Astrocyte (in vitro differentiated cells and primary cell): ENCODE measurements at regions not wholly inside any gene's neighbourhood (a gene's known extent, or its start where the extent isn't known, plus 50 kb on each side); places are given as distances from the start of the nearest gene placed in this dataset.

Source experiments
- DNase-seq: peaks from one replicate; pipeline ENCODE4 v3.0.0-alpha.2; 2010; ENCODE audit warnings: low read depth
- FAIRE-seq: peaks from 2 replicates; lab custom pipeline; 2011; peaks lifted over from hg19 to GRCh38; lab: Jason Lieb, UNC
- H2AFZ ChIP-seq: 2 replicates; pipeline ENCODE4 v1.6.0; 2012; ENCODE audit warnings: low read depth, low read length, inconsistent platforms
- H3K27ac ChIP-seq: 2 replicates; pipeline ENCODE4 v1.5.1; 2011; ENCODE audit warnings: low read depth, low read length, inconsistent platforms
- H3K27me3 ChIP-seq: 2 replicates; pipeline ENCODE4 v1.6.0; 2011; ENCODE audit warnings: low read length, inconsistent platforms; ENCODE audit not compliant: insufficient read depth
- H3K36me3 ChIP-seq: 2 replicates; pipeline ENCODE4 v1.5.1; 2011; ENCODE audit warnings: low read length, inconsistent platforms; ENCODE audit not compliant: insufficient read depth
- H3K4me1 ChIP-seq: 2 replicates; pipeline ENCODE4 v1.5.1; 2011; ENCODE audit warnings: low read length, inconsistent platforms; ENCODE audit not compliant: insufficient read depth
- H3K4me2 ChIP-seq: 2 replicates; pipeline ENCODE4 v1.6.0; 2012; ENCODE audit warnings: low read length, inconsistent platforms
- H3K4me3 ChIP-seq: 2 replicates; pipeline ENCODE4 v1.5.1; 2011; ENCODE audit warnings: low read depth, mild to moderate bottlenecking, low read length, inconsistent platforms; ENCODE audit not compliant: insufficient read depth
- H3K79me2 ChIP-seq: 2 replicates; pipeline ENCODE4 v1.6.0; 2012; ENCODE audit warnings: mild to moderate bottlenecking, low read length, inconsistent platforms; ENCODE audit not compliant: insufficient read depth
- H3K9ac ChIP-seq: 2 replicates; pipeline ENCODE4 v1.6.0; 2012; ENCODE audit warnings: mild to moderate bottlenecking, low read length, inconsistent platforms
- H3K9me3 ChIP-seq: 2 replicates; pipeline ENCODE4 v1.5.1; 2012; ENCODE audit warnings: low read depth, mild to moderate bottlenecking, low read length, inconsistent platforms; ENCODE audit not compliant: insufficient read depth
- H4K20me1 ChIP-seq: 2 replicates; pipeline ENCODE4 v1.6.0; 2012; ENCODE audit warnings: low read length, inconsistent platforms; ENCODE audit not compliant: insufficient read depth
- H3K27ac Mint-ChIP-seq: one replicate; pipeline ENCODE4 v1.8.0; 2021; ENCODE audit warnings: mild to moderate bottlenecking, mixed read lengths; ENCODE audit not compliant: unreplicated experiment
- H3K27me3 Mint-ChIP-seq: one replicate; pipeline ENCODE4 v1.8.0; 2021; ENCODE audit warnings: low read depth, mixed read lengths; ENCODE audit not compliant: unreplicated experiment
- H3K36me3 Mint-ChIP-seq: one replicate; pipeline ENCODE4 v1.8.0; 2021; ENCODE audit warnings: low read depth, mixed read lengths; ENCODE audit not compliant: unreplicated experiment
- H3K4me1 Mint-ChIP-seq: one replicate; pipeline ENCODE4 v1.8.0; 2021; ENCODE audit warnings: low read depth, mixed read lengths; ENCODE audit not compliant: unreplicated experiment
- H3K4me3 Mint-ChIP-seq: one replicate; pipeline ENCODE4 v1.8.0; 2021; ENCODE audit warnings: mild to moderate bottlenecking, moderate library complexity, mixed read lengths; ENCODE audit not compliant: unreplicated experiment
- H3K9me3 Mint-ChIP-seq: one replicate; pipeline ENCODE4 v1.8.0; 2021; ENCODE audit warnings: mild to moderate bottlenecking, mixed read lengths; ENCODE audit not compliant: unreplicated experiment
- CTCF ChIP-seq: IDR thresholded peaks from 2 replicates; pipeline ENCODE4 v1.5.1; 2011; ENCODE audit warnings: low read depth, mild to moderate bottlenecking, inconsistent platforms, low read length, moderate library complexity; ENCODE audit not compliant: insufficient read depth
- EZH2 ChIP-seq: IDR thresholded peaks from 2 replicates; pipeline ENCODE4 v1.6.1; 2012; ENCODE audit warnings: mild to moderate bottlenecking, low read length, inconsistent platforms; ENCODE audit not compliant: insufficient read depth

GRCh38 chr17:77631307-77631706 lies 327.2 kb upstream of the TNRC6C start:
- Mint-ChIP-seq H3K27ac (no peak overlapping the region), H3K9me3 (peaks cover 13% of the 10 kb centered on the region), H3K4me1 (no peaks in the 10 kb centered on the region), H3K36me3 (no peaks in the 10 kb centered on the region), H3K4me3 (no peak overlapping the region), H3K27me3 (peaks cover 23% of the 10 kb centered on the region)
- Histone ChIP-seq H3K36me3 (no peaks in the 10 kb centered on the region), H3K9me3 (peaks cover 8% of the 10 kb centered on the region), H3K4me3 (no peak overlapping the region), H3K79me2 (no peaks in the 10 kb centered on the region), H3K27me3 (peaks cover 3% of the 10 kb centered on the region), H3K4me2 (no peak overlapping the region), H3K27ac (no peak overlapping the region), H3K9ac (no peak overlapping the region), H2AFZ (no peak overlapping the region), H4K20me1 (no peaks in the 10 kb centered on the region), H3K4me1 (no peaks in the 10 kb centered on the region)
- DNase-seq, result no peak
- TF ChIP-seq EZH2 (no peak), CTCF (no peak)
- FAIRE-seq, result no peak

GRCh38 chr17:77632619-77633018 lies 325.9 kb upstream of the TNRC6C start:
- no peak overlapping the region for H3K9ac ChIP-seq
- TF ChIP-seq EZH2 (no peak), CTCF (no peak)
- no peaks in the 10 kb centered on the region for H3K36me3 Mint-ChIP-seq
- H3K4me1 Mint-ChIP-seq, result no peaks in the 10 kb centered on the region
- H4K20me1 ChIP-seq, result no peaks in the 10 kb centered on the region
- no peak overlapping the region for H3K27ac ChIP-seq
- H3K9me3 Mint-ChIP-seq, result peaks cover 6% of the 10 kb centered on the region
- peaks cover 4% of the 10 kb centered on the region for H3K9me3 ChIP-seq
- no peaks in the 10 kb centered on the region for H3K36me3 ChIP-seq
- no peaks in the 10 kb centered on the region for H3K79me2 ChIP-seq
- H3K4me3 ChIP-seq, result no peak overlapping the region
- H3K4me2 ChIP-seq, result no peak overlapping the region
- peaks cover 6% of the 10 kb centered on the region for H3K27me3 ChIP-seq
- H3K27ac Mint-ChIP-seq, result no peak overlapping the region
- no peak overlapping the region for H3K4me3 Mint-ChIP-seq
- no peak for DNase-seq
- FAIRE-seq, result no peak
- no peak overlapping the region for H2AFZ ChIP-seq
- no peaks in the 10 kb centered on the region for H3K4me1 ChIP-seq
- H3K27me3 Mint-ChIP-seq, result peaks cover 29% of the 10 kb centered on the region

- Mint-ChIP-seq H3K4me3 (no peak overlapping the region), H3K27me3 (peaks cover 40% of the 10 kb centered on the region), H3K36me3 (no peaks in the 10 kb centered on the region), H3K9me3 (no peaks in the 10 kb centered on the region), H3K4me1 (no peaks in the 10 kb centered on the region), H3K27ac (no peak overlapping the region)
- Histone ChIP-seq H3K79me2 (no peaks in the 10 kb centered on the region), H4K20me1 (no peaks in the 10 kb centered on the region), H2AFZ (no peak overlapping the region), H3K4me2 (no peak overlapping the region), H3K27me3 (peaks cover 18% of the 10 kb centered on the region), H3K4me1 (no peaks in the 10 kb centered on the region), H3K36me3 (no peaks in the 10 kb centered on the region), H3K9ac (no peak overlapping the region), H3K9me3 (no peaks in the 10 kb centered on the region), H3K4me3 (no peak overlapping the region), H3K27ac (no peak overlapping the region)
- no peak for FAIRE-seq
- TF ChIP-seq CTCF, result no peak
- TF ChIP-seq EZH2, result no peak
- no peak for DNase-seq
These were observed 323.8 kb upstream of the TNRC6C start for GRCh38 chr17:77634710-77635109.
